HUES6 (cell line): ENCODE measurements at regions not wholly inside any gene's neighbourhood (a gene's known extent, or its start where the extent isn't known, plus 50 kb on each side); places are given as distances from the start of the nearest gene placed in this dataset.

Experiments used
- H3K27ac ChIP-seq: 2 replicates; pipeline ENCODE4 v1.7.0; 2013; ENCODE audit warnings: low read depth, mild to moderate bottlenecking, low read length, inconsistent platforms
- H3K27me3 ChIP-seq: 2 replicates; pipeline ENCODE4 v1.6.1; 2013; ENCODE audit warnings: low read length; ENCODE audit not compliant: control insufficient read depth, insufficient read depth
- H3K36me3 ChIP-seq: 2 replicates; pipeline ENCODE4 v1.6.1; 2013; ENCODE audit warnings: low read length; ENCODE audit not compliant: control insufficient read depth, insufficient read depth
- H3K4me1 ChIP-seq: 2 replicates; pipeline ENCODE4 v1.6.1; 2013; ENCODE audit warnings: low read length; ENCODE audit not compliant: control insufficient read depth, insufficient read depth
- H3K4me3 ChIP-seq: 2 replicates; pipeline ENCODE4 v1.5.1; 2013; ENCODE audit warnings: low read depth, low read length
- H3K9ac ChIP-seq: one replicate; pipeline ENCODE4 v1.6.1; 2013; ENCODE audit warnings: mild to moderate bottlenecking, low read length
- H3K9me3 ChIP-seq: 2 replicates; pipeline ENCODE4 v1.6.1; 2013; ENCODE audit warnings: low read depth, low read length; ENCODE audit not compliant: control insufficient read depth, insufficient read depth

DNA sequence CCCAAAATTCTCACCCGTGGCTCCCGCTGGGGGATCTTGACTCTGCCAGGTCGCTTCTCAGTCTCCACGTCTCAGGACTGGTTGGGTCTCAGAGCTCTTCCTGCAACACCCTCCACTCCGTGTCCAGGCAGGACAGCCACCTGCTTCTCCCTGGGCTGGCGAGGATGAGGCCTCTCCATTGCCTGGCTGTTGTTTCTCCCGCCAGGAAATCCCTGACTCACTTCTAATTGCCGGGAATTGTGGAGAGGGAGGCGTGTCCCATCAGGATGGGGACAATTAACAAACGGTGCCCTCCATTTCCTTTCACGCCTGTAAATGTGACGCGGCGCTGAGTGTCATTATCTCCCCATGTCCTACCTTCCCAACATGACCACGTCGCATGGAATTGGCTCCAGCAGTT lies 204.5 kb downstream of the RBFOX3 start:
- no peaks in the 10 kb centered on the region for H3K9me3 ChIP-seq
- peaks cover 8% of the 10 kb centered on the region; the same call in 1 of the 2 replicates for H3K4me1 ChIP-seq
- no peak overlapping the region for H3K4me3 ChIP-seq
- no peaks in the 10 kb centered on the region for H3K36me3 ChIP-seq
- H3K27ac ChIP-seq, result no peak overlapping the region
- no peak overlapping the region for H3K9ac ChIP-seq
- peaks cover 41% of the 10 kb centered on the region for H3K27me3 ChIP-seq

GRCh38 chr17:79405823-79406222 lies 205.0 kb downstream of the RBFOX3 start:
- Histone ChIP-seq H3K4me3 (no peak overlapping the region), H3K9me3 (no peaks in the 10 kb centered on the region), H3K27ac (no peak overlapping the region), H3K36me3 (no peaks in the 10 kb centered on the region), H3K4me1 (peaks cover 11% of the 10 kb centered on the region), H3K27me3 (peaks cover 45% of the 10 kb centered on the region), H3K9ac (no peak overlapping the region)

DNA sequence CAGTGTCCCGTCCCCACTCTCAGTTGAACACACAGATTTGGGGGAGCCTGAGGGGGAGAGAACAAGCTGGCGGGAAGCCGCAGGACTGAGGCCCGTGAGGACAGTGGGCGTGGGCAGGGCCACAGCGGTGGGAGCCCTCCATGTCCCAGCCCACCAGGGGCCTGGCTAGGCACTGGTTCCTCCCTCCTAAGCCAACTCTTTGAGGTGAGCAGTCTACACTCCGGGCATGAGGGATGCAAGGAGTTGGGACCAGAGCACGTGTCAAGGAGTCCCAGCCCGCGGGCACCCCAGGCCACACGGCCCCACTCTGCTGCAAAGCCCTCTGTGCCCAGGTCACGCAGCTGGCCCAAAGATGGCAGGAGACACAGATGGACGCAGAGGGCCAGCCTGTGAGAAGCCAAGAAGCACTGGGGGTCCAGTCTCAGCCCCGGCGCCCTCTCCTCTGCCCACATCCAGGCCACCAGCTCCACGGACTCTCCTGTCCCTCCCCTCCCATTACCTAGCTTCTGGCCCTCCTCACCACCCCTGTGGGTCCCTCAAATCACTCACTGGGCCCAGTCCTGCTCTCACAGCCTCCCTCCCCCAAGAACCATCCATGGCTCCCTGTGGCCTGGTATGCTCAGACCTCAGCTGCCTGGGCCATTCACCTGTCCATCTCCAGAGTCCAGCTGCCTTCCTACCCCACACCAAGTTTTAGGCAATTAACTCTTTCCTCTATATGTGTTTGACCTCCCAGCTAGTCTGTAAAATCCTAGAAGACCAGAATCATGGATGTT lies 206.5 kb downstream of the RBFOX3 start:
- Histone ChIP-seq H3K9ac (no peak overlapping the region), H3K9me3 (no peaks in the 10 kb centered on the region), H3K27ac (no peak overlapping the region), H3K36me3 (no peaks in the 10 kb centered on the region), H3K4me1 (peaks cover 18% of the 10 kb centered on the region), H3K27me3 (peaks cover 60% of the 10 kb centered on the region), H3K4me3 (no peak overlapping the region)

DNA sequence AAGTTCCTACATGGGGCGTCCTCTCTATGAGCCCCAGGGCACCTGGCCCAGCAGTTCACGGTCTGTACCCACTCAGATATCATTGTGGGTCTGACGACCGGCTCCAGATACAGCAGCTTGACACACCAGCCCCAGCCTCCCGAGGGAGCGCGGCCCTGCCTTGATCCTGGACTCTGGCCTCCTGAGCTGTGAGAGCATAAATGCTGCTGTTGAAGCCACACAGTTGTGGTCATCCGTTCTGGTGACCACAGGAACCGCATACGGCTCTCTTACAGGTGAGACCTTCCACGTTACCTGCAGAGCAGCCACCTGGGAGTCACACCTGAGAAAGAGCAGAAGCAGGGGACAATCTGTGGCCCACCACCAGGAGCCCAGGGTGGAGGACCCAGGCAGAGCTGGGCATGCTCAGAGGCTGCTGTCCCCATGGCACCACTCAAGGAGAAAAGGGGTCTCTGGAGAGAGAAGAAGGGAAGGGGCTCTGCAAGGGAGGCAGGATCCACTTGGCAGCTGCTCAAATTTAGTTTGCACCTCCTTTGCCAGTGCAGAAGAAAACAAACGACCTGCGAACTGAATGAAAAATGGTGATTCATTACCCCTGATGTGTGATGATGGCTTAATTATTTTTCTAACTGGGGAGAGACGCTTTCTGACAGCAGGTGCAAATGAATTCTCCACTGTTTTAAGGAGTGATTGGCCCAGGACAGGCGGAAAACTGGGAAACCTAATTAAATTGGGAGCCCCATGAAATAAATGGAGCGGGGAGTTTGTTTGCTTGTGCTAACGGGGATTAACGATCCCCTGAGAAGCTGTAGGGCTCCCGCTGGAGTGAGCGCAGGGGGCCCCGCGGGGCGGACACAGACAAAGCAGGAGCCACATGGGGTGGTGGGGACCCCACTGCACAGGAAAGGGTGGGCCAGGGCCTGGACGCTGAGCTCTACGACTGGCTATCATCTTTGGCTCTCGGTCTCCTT lies 208.9 kb downstream of the RBFOX3 start:
- H3K9me3 ChIP-seq, result no peaks in the 10 kb centered on the region
- no peaks in the 10 kb centered on the region for H3K36me3 ChIP-seq
- peaks cover 65% of the 10 kb centered on the region for H3K27me3 ChIP-seq
- H3K4me1 ChIP-seq, result peaks cover 18% of the 10 kb centered on the region
- peak overlapping the region; percentile 79 for H3K4me3 ChIP-seq
- H3K27ac ChIP-seq, result no peak overlapping the region
- no peak overlapping the region for H3K9ac ChIP-seq

- peak overlapping the region; percentile 79 for H3K4me3 ChIP-seq
- H3K27ac ChIP-seq, result no peak overlapping the region
- no peaks in the 10 kb centered on the region for H3K9me3 ChIP-seq
- peaks cover 57% of the 10 kb centered on the region for H3K27me3 ChIP-seq
- peaks cover 18% of the 10 kb centered on the region for H3K4me1 ChIP-seq
- H3K36me3 ChIP-seq, result no peaks in the 10 kb centered on the region
- peak overlapping the region; percentile 13 for H3K9ac ChIP-seq
Observed at GRCh38 chr17:79400989-79401703, 209.7 kb downstream of the RBFOX3 start.

DNA sequence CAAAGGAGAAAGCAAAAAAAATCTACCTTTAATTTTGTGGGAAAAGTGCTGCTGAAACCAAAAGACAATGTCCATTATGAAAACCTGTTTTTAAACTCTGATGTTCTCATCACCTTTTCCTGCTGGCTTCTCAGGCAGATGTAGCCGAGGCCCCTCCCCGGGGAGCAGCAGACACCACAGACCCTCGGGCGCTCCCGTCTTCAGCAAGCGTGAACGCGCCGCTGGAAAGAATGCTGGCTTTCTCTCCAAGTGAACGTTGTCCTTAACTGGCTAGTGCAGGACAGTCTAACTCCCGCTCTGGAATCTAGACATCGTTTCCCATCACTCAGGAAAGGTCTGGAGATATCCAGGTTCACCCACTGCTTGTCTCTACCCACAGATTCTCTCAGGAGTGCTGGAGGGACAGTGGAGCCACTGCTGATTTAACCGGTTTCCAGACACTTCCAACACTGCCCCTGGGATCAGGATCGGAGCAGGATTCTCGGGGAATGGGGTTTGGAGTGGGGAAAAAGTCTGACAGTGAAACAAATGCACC lies 211.2 kb downstream of the RBFOX3 start:
- peaks cover 60% of the 10 kb centered on the region for H3K27me3 ChIP-seq
- H3K9me3 ChIP-seq, result no peaks in the 10 kb centered on the region
- H3K27ac ChIP-seq, result no peak overlapping the region
- no peak overlapping the region for H3K4me3 ChIP-seq
- H3K4me1 ChIP-seq, result peaks cover 18% of the 10 kb centered on the region
- H3K9ac ChIP-seq, result no peak overlapping the region
- H3K36me3 ChIP-seq, result no peaks in the 10 kb centered on the region

DNA sequence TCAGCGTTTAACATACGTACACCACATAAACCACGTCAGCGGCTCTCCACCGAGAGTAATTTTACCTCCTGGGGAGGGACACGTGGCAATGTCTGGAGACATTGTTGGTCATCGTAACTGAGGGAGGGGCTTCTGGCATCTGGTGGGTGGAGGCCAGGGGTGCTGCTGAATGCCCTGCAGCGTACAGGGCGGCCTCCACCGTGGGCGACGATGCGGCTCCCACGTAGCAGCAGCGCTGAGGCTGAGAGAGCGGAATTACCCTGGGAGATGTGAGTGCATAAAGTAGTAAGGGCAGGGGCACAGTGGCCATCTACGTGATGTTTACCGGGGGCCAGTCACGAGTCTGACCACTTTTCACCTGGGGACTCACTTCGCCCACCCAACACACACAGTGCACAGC lies 212.4 kb downstream of the RBFOX3 start:
- Histone ChIP-seq H3K9me3 (no peaks in the 10 kb centered on the region), H3K4me1 (peaks cover 18% of the 10 kb centered on the region), H3K36me3 (no peaks in the 10 kb centered on the region), H3K4me3 (no peak overlapping the region), H3K9ac (no peak overlapping the region), H3K27me3 (peaks cover 66% of the 10 kb centered on the region), H3K27ac (no peak overlapping the region)

- H3K4me3 ChIP-seq, result no peak overlapping the region
- no peak overlapping the region for H3K9ac ChIP-seq
- H3K4me1 ChIP-seq, result peaks cover 14% of the 10 kb centered on the region
- no peak overlapping the region for H3K27ac ChIP-seq
- peaks cover 63% of the 10 kb centered on the region for H3K27me3 ChIP-seq
- no peaks in the 10 kb centered on the region for H3K9me3 ChIP-seq
- H3K36me3 ChIP-seq, result no peaks in the 10 kb centered on the region
Observed at GRCh38 chr17:79396696-79397095, 214.2 kb downstream of the RBFOX3 start.

GRCh38 chr17:79395545-79395944 lies 215.3 kb downstream of the RBFOX3 start:
- Histone ChIP-seq H3K9me3 (no peaks in the 10 kb centered on the region), H3K36me3 (no peaks in the 10 kb centered on the region), H3K27me3 (peaks cover 64% of the 10 kb centered on the region), H3K27ac (no peak overlapping the region), H3K4me3 (no peak overlapping the region), H3K9ac (no peak overlapping the region), H3K4me1 (peaks cover 4% of the 10 kb centered on the region; the same call in 1 of the 2 replicates)

DNA sequence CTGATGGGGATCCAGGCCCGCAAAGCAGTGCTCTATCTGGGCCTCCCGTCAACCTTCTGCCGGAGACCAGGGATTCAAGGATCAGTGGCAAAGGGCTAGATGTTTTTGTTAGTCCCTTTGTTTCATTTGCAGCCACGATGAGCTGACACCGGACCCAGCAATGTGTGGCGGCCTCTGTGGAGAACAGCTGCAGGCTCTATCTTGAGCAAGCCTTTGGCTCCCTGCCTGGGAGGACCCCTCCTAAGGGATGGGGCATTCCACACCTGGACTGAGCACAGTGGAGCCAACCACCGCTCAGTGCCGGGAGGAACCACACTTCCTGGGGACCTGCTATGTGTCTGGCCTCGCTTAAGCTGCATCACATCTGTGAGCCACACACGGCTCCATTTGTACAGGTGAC lies 215.8 kb downstream of the RBFOX3 start:
- Histone ChIP-seq H3K36me3 (no peaks in the 10 kb centered on the region), H3K4me3 (no peak overlapping the region), H3K27ac (no peak overlapping the region), H3K27me3 (peaks cover 62% of the 10 kb centered on the region), H3K9me3 (no peaks in the 10 kb centered on the region), H3K4me1 (no peaks in the 10 kb centered on the region), H3K9ac (no peak overlapping the region)
